Psoas muscle (tissue), 7 donors: ENCODE measurements at regions not wholly inside any gene's neighbourhood (a gene's known extent, or its start where the extent isn't known, plus 50 kb on each side); places are given as distances from the start of the nearest gene placed in this dataset.

Experiments
- ATAC-seq, 4 donors: fragments of 200-7000 bp; cut with Tn5 transposase; one replicate each; pipeline ENCODE4 v1.9.1; 2020; ENCODE audit warnings: moderate library complexity in 3 of 4, mild to moderate bottlenecking in 2 of 4
- DNase-seq, 2 donors: peaks; one replicate each; pipeline ENCODE4 v3.0.0-alpha.2; 2020
- H3K27ac ChIP-seq: fragments of 200-600 bp; one replicate; pipeline ENCODE4 v1.8.0; 2022
- H3K27me3 ChIP-seq, 3 donors: fragments of 200-600 bp in 1 of 3; one replicate each; pipeline versions ENCODE4 v1.6.1 to v1.8.0; 2013 to 2022; ENCODE audit warnings: low read length in 2 of 3, mild to moderate bottlenecking in 2 of 3, moderate library complexity in 1 of 3; ENCODE audit not compliant: insufficient read depth in 3 of 3
- H3K36me3 ChIP-seq, 2 donors: fragments of 200-600 bp in 1 of 2; one replicate each; pipeline versions ENCODE4 v1.6.1 to v1.8.0; 2013 to 2022; ENCODE audit warnings: low read depth in 1 of 2, mild to moderate bottlenecking in 1 of 2, moderate library complexity in 1 of 2; ENCODE audit not compliant: insufficient read depth in 1 of 2
- H3K4me1 ChIP-seq: fragments of 200-600 bp; one replicate; pipeline ENCODE4 v1.8.0; 2022
- H3K4me3 ChIP-seq: fragments of 200-600 bp; one replicate; pipeline ENCODE4 v1.8.0; 2022; ENCODE audit warnings: mild to moderate bottlenecking
- H3K9me3 ChIP-seq: fragments of 200-600 bp; one replicate; pipeline ENCODE4 v1.8.0; 2022
- WGBS, 3 donors: extraction: QIAGEN DNeasy Blood & Tissue Kit; methylation state at CpG; one replicate each; pipeline versions ENCODE4 v1.1.6 to v1.1.7; 2013; 5-methylcytosine and 5-hydroxymethylcytosine counted together
- intact Hi-C, 2 donors: fragments of 100-400 bp; cut with DNase I; formaldehyde crosslinking; loops; one replicate each; pipeline versions ENCODE4 v1.11.0 to v1.14.2; 2022
- TF ChIP-seq, protein P1 (sequence below): fragments of 200-600 bp; IDR thresholded peaks from one replicate; pipeline ENCODE4 v1.8.0; 2022; ENCODE audit warnings: antibody characterized with exemption
- donor health status: healthy with polysubstance abuse.
- donor health status: DM: no; HTN: no; CAD: no; lungs with moderate emphysema.
- donor health status: Bipolar disorder and iron deficiency.
- donor health status: healthy.
- donor health status: DM: yes; HTN: yes; CAD: no.
- donor health status: DM: no; HTN: no; CAD: no.
- donor health status: DM: yes; HTN: yes; CAD: no.

DNA sequence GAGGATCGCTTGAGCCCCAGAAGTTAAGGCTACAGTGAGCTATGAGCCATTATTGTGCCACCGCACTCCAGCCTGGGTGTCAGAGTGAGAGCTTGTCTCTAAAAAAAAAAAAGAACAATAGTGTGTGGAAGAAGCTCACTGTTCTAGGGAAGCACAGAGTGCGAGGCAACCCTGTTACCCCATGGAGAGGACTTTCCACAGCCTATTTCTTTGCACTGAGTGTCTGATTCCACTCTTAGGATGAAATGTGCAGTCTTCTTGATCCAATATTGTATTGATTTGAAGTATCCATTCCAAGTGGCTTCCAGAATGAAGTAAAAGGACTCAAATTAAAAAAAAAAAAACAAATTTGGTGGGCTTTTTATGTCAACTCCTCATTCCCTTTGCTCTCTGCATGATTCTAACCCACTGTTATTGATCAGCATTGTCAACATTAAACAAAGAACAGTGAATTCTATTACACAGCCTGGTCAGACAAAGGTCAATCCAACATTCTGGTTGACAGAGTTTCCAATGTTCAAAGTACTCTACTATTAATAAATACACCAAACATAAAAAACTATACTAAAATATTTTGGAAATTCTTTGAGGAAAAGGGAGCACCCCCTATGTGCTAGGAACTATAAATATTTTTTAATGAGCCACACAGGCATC, 150.2 kb upstream of the PTPRG start:
- WGBS, 3 donors = 94 to 99% (median 98%) methylated on average over 3 of the region's 3 CpGs
- intact Hi-C loops = no loop called here

DNA sequence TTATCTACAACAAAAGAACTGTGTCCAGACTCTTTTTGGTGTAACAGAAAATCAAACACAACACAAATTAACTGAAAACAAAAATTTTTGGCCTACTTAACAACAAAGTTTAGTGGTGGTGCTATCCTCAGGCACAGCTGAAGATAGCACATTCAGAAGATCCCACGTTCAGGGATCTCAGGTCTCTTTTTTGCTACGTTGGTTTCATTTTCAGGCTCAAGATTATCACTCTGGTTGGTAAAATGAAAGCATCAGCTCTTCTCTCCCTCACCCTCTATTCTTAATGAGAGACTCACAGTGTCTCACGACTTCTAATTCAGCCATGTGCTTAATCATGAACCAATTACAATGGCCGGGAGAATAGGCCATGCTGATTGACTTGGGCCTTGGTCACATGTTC, 146.9 kb upstream of the PTPRG start:
- Histone ChIP-seq H3K4me3 (no peak overlapping the region), H3K4me1 (no peaks in the 10 kb centered on the region), H3K9me3 (no peaks in the 10 kb centered on the region), H3K27me3 (no peaks in the 10 kb centered on the region), H3K27ac (no peak overlapping the region), H3K36me3 (no peaks in the 10 kb centered on the region)
- WGBS, 3 donors = 67 to 86% (median 72%) methylated on average over 4 of the region's 4 CpGs
- TF ChIP-seq, protein P1, sequence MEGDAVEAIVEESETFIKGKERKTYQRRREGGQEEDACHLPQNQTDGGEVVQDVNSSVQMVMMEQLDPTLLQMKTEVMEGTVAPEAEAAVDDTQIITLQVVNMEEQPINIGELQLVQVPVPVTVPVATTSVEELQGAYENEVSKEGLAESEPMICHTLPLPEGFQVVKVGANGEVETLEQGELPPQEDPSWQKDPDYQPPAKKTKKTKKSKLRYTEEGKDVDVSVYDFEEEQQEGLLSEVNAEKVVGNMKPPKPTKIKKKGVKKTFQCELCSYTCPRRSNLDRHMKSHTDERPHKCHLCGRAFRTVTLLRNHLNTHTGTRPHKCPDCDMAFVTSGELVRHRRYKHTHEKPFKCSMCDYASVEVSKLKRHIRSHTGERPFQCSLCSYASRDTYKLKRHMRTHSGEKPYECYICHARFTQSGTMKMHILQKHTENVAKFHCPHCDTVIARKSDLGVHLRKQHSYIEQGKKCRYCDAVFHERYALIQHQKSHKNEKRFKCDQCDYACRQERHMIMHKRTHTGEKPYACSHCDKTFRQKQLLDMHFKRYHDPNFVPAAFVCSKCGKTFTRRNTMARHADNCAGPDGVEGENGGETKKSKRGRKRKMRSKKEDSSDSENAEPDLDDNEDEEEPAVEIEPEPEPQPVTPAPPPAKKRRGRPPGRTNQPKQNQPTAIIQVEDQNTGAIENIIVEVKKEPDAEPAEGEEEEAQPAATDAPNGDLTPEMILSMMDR = no peak
- intact Hi-C loops = no loop called here
- DNase-seq (no peak), ATAC-seq (no peak)

More for the DNA sequence above, 150.2 kb upstream of the PTPRG start:
- TF ChIP-seq, protein P1 = no peak
- DNase-seq (no peak), ATAC-seq (no peak)
- Histone ChIP-seq H3K4me3 (no peak overlapping the region), H3K4me1 (no peaks in the 10 kb centered on the region), H3K27ac (no peak overlapping the region), H3K36me3 (no peaks in the 10 kb centered on the region), H3K9me3 (no peaks in the 10 kb centered on the region), H3K27me3 (no peaks in the 10 kb centered on the region)

DNA sequence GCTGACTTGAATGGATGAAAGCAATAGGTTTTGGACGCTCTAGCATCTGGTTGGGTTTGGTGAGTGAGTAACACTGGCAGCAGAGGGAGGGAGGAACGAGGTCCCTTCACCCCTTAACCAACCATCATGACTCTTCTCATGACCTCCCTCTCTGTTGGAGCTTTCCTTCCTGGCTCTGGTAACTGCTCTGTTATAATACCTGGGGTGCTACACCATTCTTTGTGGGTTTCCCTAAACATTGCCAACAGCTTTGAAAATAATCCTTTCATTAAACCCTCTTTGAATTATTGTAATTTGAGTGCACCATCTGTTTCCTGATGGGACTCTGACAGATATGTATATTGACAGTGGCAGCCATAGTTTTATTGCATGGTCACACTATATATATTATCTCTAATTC, 146.2 kb upstream of the PTPRG start:
- no peak overlapping the region for H3K4me3 ChIP-seq
- DNase-seq (no peak), ATAC-seq (no peak)
- no peaks in the 10 kb centered on the region for H3K9me3 ChIP-seq
- H3K27ac ChIP-seq = no peak overlapping the region
- H3K36me3 ChIP-seq = no peaks in the 10 kb centered on the region
- TF ChIP-seq, protein P1 = no peak
- WGBS, 3 donors = 57 to 65% (median 63%) methylated on average over 2 of the region's 2 CpGs
- no peaks in the 10 kb centered on the region for H3K27me3 ChIP-seq
- intact Hi-C loops = no loop called here
- no peaks in the 10 kb centered on the region for H3K4me1 ChIP-seq

GRCh38 chr3:61416618-61417017, 144.8 kb upstream of the PTPRG start:
- WGBS, 3 donors = 77 to 90% (median 88%) methylated on average over 1 of the region's 1 CpG
- intact Hi-C loops = no loop called here

More at GRCh38 chr3:61416618-61417017, 144.8 kb upstream of the PTPRG start:
- H3K36me3 ChIP-seq = no peaks in the 10 kb centered on the region
- no peak overlapping the region for H3K27ac ChIP-seq
- no peak overlapping the region for H3K4me3 ChIP-seq
- no peaks in the 10 kb centered on the region for H3K9me3 ChIP-seq
- H3K4me1 ChIP-seq = no peaks in the 10 kb centered on the region
- no peak for DNase-seq
- ATAC-seq = no peak
- H3K27me3 ChIP-seq = no peaks in the 10 kb centered on the region
- TF ChIP-seq, protein P1 = no peak
